HG03135 (cell line): ENCODE measurements at regions not wholly inside any gene's neighbourhood (a gene's known extent, or its start where the extent isn't known, plus 50 kb on each side); places are given as distances from the start of the nearest gene placed in this dataset.
A peak's percentile ranks its signal among the peaks of the same experiment; 100 is the strongest.
"Not testable (repeated sequence)": the region's sequence is repeated elsewhere in the genome, so short reads cannot be mapped to it uniquely, and the experiment has no call there.

Experiments
- ATAC-seq: cut with Tn5 transposase; IDR thresholded peaks from one replicate; pipeline ENCODE4 v1.9.1; 2021; ENCODE audit warnings: mild to moderate bottlenecking, moderate library complexity; ENCODE audit not compliant: unreplicated experiment

- ATAC-seq: peak; percentile 75
These were observed 54.7 kb downstream of the OR4M2 start for GRCh38 chr15:22134941-22135566.

- not testable (repeated sequence) for ATAC-seq
These were observed 57.2 kb downstream of the OR4M2 start for GRCh38 chr15:22137572-22137971.

- ATAC-seq: not testable (repeated sequence)
These were observed 60.8 kb downstream of the OR4M2 start for GRCh38 chr15:22141106-22141505.

- ATAC-seq: peak; percentile 94
These were observed 67.8 kb downstream of the OR4M2 start for GRCh38 chr15:22148109-22148508.

- not testable (repeated sequence) for ATAC-seq
These were observed 77.9 kb downstream of the OR4M2 start for GRCh38 chr15:22158243-22158642.

GRCh38 chr15:22160283-22160682 is 80.0 kb downstream of the OR4M2 start:
- peak; percentile 33 for ATAC-seq

- ATAC-seq: peak; percentile 82
These were observed 80.4 kb downstream of the OR4M2 start for GRCh38 chr15:22160741-22161140.

- peak; percentile 62 for ATAC-seq
These were observed 81.1 kb downstream of the OR4M2 start for GRCh38 chr15:22161398-22161797.

- ATAC-seq: not testable (repeated sequence)
These were observed 83.4 kb downstream of the OR4M2 start for GRCh38 chr15:22163715-22164114.

- ATAC-seq: not testable (repeated sequence)
These were observed 87.2 kb downstream of the OR4M2 start for GRCh38 chr15:22167521-22167920.

GRCh38 chr15:22173029-22173998 is 93.0 kb downstream of the OR4M2 start:
- ATAC-seq: peak; percentile 72

- ATAC-seq: peak; percentile 61
These were observed 93.8 kb downstream of the OR4M2 start for GRCh38 chr15:22174088-22174487.

- not testable (repeated sequence) for ATAC-seq
These were observed 97.6 kb downstream of the OR4M2 start for GRCh38 chr15:22177965-22178364.

GRCh38 chr15:22178438-22178837 is 98.1 kb downstream of the OR4M2 start:
- ATAC-seq: not testable (repeated sequence)

- not testable (repeated sequence) for ATAC-seq
These were observed 98.7 kb downstream of the OR4M2 start for GRCh38 chr15:22179043-22179442.

- ATAC-seq: not testable (repeated sequence)
These were observed 100.3 kb downstream of the OR4M2 start for GRCh38 chr15:22180611-22181010.

GRCh38 chr15:22184678-22185077 is 104.4 kb downstream of the OR4M2 start:
- not testable (repeated sequence) for ATAC-seq

- not testable (repeated sequence) for ATAC-seq
These were observed 106.7 kb downstream of the OR4M2 start for GRCh38 chr15:22186846-22187532.

- ATAC-seq: not testable (repeated sequence)
These were observed 111.5 kb downstream of the OR4M2 start for GRCh38 chr15:22191818-22192217.

GRCh38 chr15:22194739-22195617 is 114.7 kb downstream of the OR4M2 start:
- not testable (repeated sequence) for ATAC-seq
